Prostate gland (tissue), 2 donors: ENCODE measurements at regions not wholly inside any gene's neighbourhood (a gene's known extent, or its start where the extent isn't known, plus 50 kb on each side); places are given as distances from the start of the nearest gene placed in this dataset.

Experiments
- CTCF ChIP-seq, 4 experiments: fragments of 200-600 bp in 2 of 4; fragments of 450-650 bp in 2 of 4; sonication (generic) in 2 of 4; IDR thresholded peaks; 1 replicate in 3 of 4; 2 replicates in 1 of 4; pipeline ENCODE4 v1.5.1; 2016 to 2019; ENCODE audit warnings: antibody characterized with exemption in 4 of 4, mild to moderate bottlenecking in 2 of 4, moderate library complexity in 2 of 4
- POLR2A ChIP-seq: fragments of 450-650 bp; IDR thresholded peaks from one replicate; pipeline ENCODE4 v1.6.1; 2016; ENCODE audit warnings: antibody characterized with exemption, mild to moderate bottlenecking

- TF ChIP-seq POLR2A (no peak), CTCF (IDR thresholded peaks at IDR 0.05) (no peak)
Measured at GRCh38 chr3:177571271-177571943, 374.1 kb upstream of the TBL1XR1 start.
